SK-N-MC (cell line): ENCODE measurements at regions not wholly inside any gene's neighbourhood (a gene's known extent, or its start where the extent isn't known, plus 50 kb on each side); places are given as distances from the start of the nearest gene placed in this dataset.
"Not testable (repeated sequence)": the region's sequence is repeated elsewhere in the genome, so short reads cannot be mapped to it uniquely, and the experiment has no call there.

Experiments
- DNase-seq: peaks from one replicate; pipeline ENCODE4 v3.0.0-alpha.2; 2011; ENCODE audit warnings: low read depth, low spot score
- H3K27ac ChIP-seq: fragments of 200-600 bp; sonication (generic); 2 replicates; pipeline ENCODE4 v1.5.1; 2016; ENCODE audit warnings: mixed run types
- H3K36me3 ChIP-seq: fragments of 200-600 bp; sonication (generic); 2 replicates; pipeline ENCODE4 v1.6.1; 2017; ENCODE audit warnings: antibody characterized with exemption, low read length, mixed read lengths; ENCODE audit not compliant: insufficient read depth
- H3K4me3 ChIP-seq: fragments of 200-600 bp; sonication (generic); 2 replicates; pipeline ENCODE4 v1.5.1; 2016
- H3K9ac ChIP-seq: fragments of 200-600 bp; sonication (generic); 2 replicates; pipeline ENCODE4 v1.8.0; 2017; ENCODE audit warnings: mixed run types, mixed read lengths; ENCODE audit not compliant: insufficient read length
- H3K9me3 ChIP-seq: fragments of 200-600 bp; sonication (generic); 2 replicates; pipeline ENCODE4 v1.6.1; 2017; ENCODE audit warnings: low read depth, mild to moderate bottlenecking, antibody characterized with exemption, low read length, moderate library complexity, mixed read lengths
- EZH2 ChIP-seq: fragments of 200-600 bp; sonication (generic); IDR thresholded peaks from one replicate; pipeline ENCODE4 v1.6.1; 2017; ENCODE audit warnings: antibody characterized with exemption
- FOXP2 ChIP-seq: optimal IDR thresholded peaks from 2 replicates; pipeline ENCODE3; 2011; ENCODE audit warnings: mild to moderate bottlenecking, moderate library complexity; ENCODE audit not compliant: insufficient read depth; ENCODE audit errors: extremely low read length, control extremely low read depth
- POLR2AphosphoS5 ChIP-seq: IDR thresholded peaks from 2 replicates; pipeline ENCODE4 v1.6.1; 2012; ENCODE audit warnings: mild to moderate bottlenecking, low read depth, low read length, borderline replicate concordance

GRCh38 chr13:37302686-37303085 lies 197.2 kb upstream of the CSNK1A1L start:
- no peak overlapping the region for H3K4me3 ChIP-seq
- H3K9me3 ChIP-seq, result no peaks in the 10 kb centered on the region
- no peaks in the 10 kb centered on the region for H3K36me3 ChIP-seq
- no peak for DNase-seq
- no peak overlapping the region for H3K27ac ChIP-seq
- TF ChIP-seq FOXP2, result no peak
- no peak for TF ChIP-seq POLR2AphosphoS5
- TF ChIP-seq EZH2, result no peak
- no peak overlapping the region for H3K9ac ChIP-seq

- Histone ChIP-seq H3K9me3 (no peaks in the 10 kb centered on the region), H3K9ac (no peak overlapping the region), H3K4me3 (no peak overlapping the region), H3K36me3 (no peaks in the 10 kb centered on the region), H3K27ac (no peak overlapping the region)
- TF ChIP-seq EZH2 (no peak), FOXP2 (no peak), POLR2AphosphoS5 (no peak)
- DNase-seq, result no peak
Measured at GRCh38 chr13:37295573-37295972, 190.1 kb upstream of the CSNK1A1L start.

- no peaks in the 10 kb centered on the region for H3K36me3 ChIP-seq
- H3K4me3 ChIP-seq, result no peak overlapping the region
- no peak overlapping the region for H3K9ac ChIP-seq
- H3K9me3 ChIP-seq, result no peaks in the 10 kb centered on the region
- no peak overlapping the region for H3K27ac ChIP-seq
- no peak for TF ChIP-seq EZH2
- no peak for TF ChIP-seq FOXP2
- no peak for TF ChIP-seq POLR2AphosphoS5
- DNase-seq, result no peak
Measured at GRCh38 chr13:37295071-37295470, 189.6 kb upstream of the CSNK1A1L start.

- H3K27ac ChIP-seq, result no peak overlapping the region
- H3K36me3 ChIP-seq, result no peaks in the 10 kb centered on the region
- no peak for DNase-seq
- no peaks in the 10 kb centered on the region for H3K9me3 ChIP-seq
- TF ChIP-seq EZH2 (no peak), POLR2AphosphoS5 (no peak), FOXP2 (no peak)
- H3K9ac ChIP-seq, result no peak overlapping the region
- no peak overlapping the region for H3K4me3 ChIP-seq
Measured at GRCh38 chr13:37294472-37294871, 189.0 kb upstream of the CSNK1A1L start.

GRCh38 chr13:37293295-37293694 lies 187.8 kb upstream of the CSNK1A1L start:
- no peak for DNase-seq

GRCh38 chr13:37290716-37291505 lies 185.4 kb upstream of the CSNK1A1L start:
- Histone ChIP-seq H3K27ac (no peak overlapping the region), H3K4me3 (no peak overlapping the region), H3K9ac (no peak overlapping the region), H3K36me3 (no peaks in the 10 kb centered on the region), H3K9me3 (no peaks in the 10 kb centered on the region)
- no peak for DNase-seq
- TF ChIP-seq EZH2, result no peak
- no peak for TF ChIP-seq POLR2AphosphoS5
- TF ChIP-seq FOXP2, result no peak

More at GRCh38 chr13:37293295-37293694, 187.8 kb upstream of the CSNK1A1L start:
- Histone ChIP-seq H3K9me3 (no peaks in the 10 kb centered on the region), H3K9ac (no peak overlapping the region), H3K36me3 (no peaks in the 10 kb centered on the region), H3K27ac (no peak overlapping the region), H3K4me3 (no peak overlapping the region)
- TF ChIP-seq POLR2AphosphoS5, result no peak
- no peak for TF ChIP-seq FOXP2
- TF ChIP-seq EZH2, result peak; percentile 63

- no peak for DNase-seq
- no peak for TF ChIP-seq POLR2AphosphoS5
- no peak for TF ChIP-seq FOXP2
- no peak for TF ChIP-seq EZH2
- H3K27ac ChIP-seq, result no peak overlapping the region
- no peak overlapping the region for H3K4me3 ChIP-seq
- H3K36me3 ChIP-seq, result no peaks in the 10 kb centered on the region
- no peak overlapping the region for H3K9ac ChIP-seq
- no peaks in the 10 kb centered on the region for H3K9me3 ChIP-seq
Measured at GRCh38 chr13:37289212-37289935, 183.9 kb upstream of the CSNK1A1L start.

- Histone ChIP-seq H3K9me3 (no peaks in the 10 kb centered on the region), H3K36me3 (no peaks in the 10 kb centered on the region), H3K4me3 (no peak overlapping the region), H3K27ac (no peak overlapping the region), H3K9ac (no peak overlapping the region)
- no peak for DNase-seq
- no peak for TF ChIP-seq POLR2AphosphoS5
- TF ChIP-seq EZH2, result no peak
- no peak for TF ChIP-seq FOXP2
Measured at GRCh38 chr13:37288057-37288720, 182.7 kb upstream of the CSNK1A1L start.

- H3K4me3 ChIP-seq, H3K27ac ChIP-seq, H3K9me3 ChIP-seq, DNase-seq, H3K36me3 ChIP-seq, H3K9ac ChIP-seq: not testable (repeated sequence)
Measured at GRCh38 chr13:37280231-37280630, 174.8 kb upstream of the CSNK1A1L start.
